ENCODE measurements at regions not wholly inside any gene's neighbourhood (a gene's known extent, or its start where the extent isn't known, plus 50 kb on each side); places are given as distances from the start of the nearest gene placed in this dataset.
A peak's percentile ranks its signal among the peaks of the same experiment; 100 is the strongest.
"Not testable (repeated sequence)": the region's sequence is repeated elsewhere in the genome, so short reads cannot be mapped to it uniquely, and the experiment has no call there.

DNA sequence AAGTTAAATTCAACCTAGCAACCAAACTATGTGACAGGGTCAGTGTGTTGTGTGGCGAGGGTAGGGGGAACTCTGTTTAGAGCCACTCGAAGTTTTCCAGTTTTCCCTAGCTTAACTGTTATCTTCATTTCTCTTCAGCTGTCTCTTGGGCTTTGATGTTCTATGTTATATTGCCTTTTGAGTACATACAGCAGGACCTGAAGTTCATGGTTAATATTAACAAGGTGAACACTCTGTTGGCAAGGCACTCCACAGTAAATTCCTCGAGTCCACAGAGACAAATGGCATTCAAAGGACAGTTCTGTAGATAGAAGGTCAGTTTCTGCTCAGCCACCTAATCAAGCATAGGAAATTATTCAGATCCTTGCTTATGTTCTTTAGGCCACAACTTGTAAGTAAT is 147.9 kb upstream of the DPH6 start:
- DNase-seq (ENCODE audit: low read depth), result no peak

DNA sequence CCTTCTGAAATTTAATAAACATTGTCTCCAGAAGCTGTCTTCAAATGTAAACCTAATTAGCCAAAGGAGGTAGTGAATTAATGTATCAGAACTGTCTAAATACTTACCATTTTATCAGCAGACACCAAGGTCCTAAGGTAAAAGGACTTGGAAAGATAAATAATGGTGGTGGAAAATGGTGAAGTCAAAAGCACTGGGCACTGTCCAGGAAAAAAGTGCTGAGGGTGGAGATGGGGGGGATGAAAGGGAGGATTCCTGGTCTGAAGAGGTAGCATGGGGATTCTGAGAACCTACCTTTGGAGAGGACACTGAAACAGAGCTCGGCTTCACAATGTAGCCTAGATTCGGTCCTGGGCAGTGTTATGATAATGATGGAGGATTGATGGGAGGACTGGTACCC is 149.0 kb upstream of the DPH6 start:
- DNase-seq (ENCODE audit: low read depth), result no peak

DNA sequence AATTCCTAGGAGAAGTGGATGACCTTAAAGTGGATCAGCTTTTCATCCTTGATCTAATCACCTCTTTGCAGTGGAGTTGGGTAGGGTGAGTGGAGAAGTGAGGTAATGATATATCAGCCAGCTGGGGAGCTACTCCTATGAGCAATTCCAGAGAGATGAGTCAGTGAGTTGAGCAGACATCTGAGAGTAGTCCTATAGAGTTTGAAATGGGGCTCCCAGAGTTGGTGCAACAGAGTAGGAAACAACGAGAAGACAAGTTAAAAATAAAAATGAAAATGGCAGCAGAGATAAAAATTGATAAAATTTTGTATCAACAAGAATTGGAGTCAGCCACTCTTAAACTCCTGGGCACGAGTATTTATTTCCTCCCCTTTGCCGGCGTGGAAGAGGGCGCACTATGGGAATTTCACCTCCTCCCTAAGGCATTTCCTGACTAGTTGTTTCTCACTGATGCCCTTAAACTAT is 150.8 kb upstream of the DPH6 start:
- DNase-seq (ENCODE audit: low read depth), result peak; percentile 90

DNA sequence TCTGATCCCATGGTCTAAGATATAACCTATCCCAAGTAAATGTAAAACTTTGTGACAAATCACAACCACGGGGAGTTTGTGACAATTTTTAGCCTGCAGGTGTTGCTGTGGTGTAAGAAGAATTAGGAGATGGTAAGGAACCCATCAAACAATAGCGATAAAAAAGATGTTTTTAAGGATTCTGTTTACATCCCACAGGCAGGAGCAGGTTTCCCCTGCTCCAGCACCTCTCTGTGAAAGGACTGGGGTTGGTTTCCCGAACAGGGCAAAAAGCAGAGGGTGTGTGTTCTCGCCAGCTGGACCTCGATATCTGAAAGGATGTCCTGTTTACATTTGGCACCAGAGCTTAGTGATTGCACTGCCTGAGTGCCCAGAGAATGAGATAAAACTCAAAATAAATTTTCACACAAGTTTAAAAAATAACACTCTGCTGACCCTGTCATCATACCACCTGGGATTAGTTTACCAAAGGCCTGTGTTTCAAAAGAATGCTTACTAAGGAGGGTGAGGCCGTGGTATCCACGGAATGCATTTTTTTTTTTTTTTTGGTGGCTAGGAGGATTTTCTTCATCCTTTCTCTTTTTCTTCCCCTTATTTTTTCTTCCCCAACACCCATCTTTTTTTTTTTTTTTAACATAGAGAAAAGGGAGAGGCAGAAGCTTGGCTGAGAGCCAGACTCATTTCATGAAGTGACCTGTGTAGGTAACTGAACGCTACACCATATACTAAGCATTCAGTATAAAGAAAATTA is 151.8 kb upstream of the DPH6 start:
- DNase-seq (ENCODE audit: low read depth), result peak; percentile 42

DNA sequence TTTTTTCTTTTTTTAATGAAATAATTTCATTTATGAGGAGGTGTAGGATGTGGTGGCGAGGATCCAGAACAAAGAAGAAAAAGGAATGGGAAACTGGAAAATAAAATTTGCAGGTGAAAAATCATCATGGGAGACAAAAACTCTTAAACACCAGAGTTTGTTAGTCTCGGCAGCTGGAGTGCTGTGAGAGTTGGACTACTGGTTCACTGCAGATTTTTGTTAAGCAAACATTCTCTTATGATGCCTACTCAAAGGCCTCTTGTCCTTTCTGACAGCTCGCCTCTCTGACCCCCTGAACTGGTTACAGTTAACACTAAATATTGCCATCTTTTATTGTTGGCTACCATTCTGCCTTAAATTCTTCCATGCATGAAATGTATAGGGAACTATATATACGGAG is 152.4 kb upstream of the DPH6 start:
- DNase-seq (ENCODE audit: low read depth), result no peak

DNA sequence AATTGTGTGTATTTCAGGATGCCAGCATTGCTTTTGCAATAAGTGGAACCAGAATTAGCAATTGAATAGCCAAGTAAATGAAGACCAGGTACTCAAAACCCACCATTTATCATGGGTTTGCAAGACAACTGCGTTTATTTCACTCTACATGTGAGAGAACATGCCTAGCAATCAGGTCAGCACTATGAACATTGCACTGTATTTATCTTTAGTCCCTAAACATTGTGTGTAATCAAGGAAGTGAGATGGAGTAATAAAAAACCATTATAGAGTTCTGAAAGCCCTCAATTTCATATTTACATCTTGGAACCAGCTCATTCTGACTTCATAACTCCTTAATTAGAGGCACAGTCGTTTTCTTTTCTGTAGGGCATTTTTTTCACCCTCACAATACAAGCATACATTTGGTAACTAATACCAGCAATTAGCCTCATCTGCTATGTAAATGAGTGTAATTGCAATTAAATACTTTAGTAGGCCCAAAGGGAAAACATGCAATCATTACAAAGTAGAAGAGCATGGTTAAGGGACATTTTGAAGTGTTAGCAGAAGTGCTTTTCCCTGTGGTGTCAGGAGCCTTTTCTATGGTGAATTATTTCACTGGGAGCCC is 153.1 kb upstream of the DPH6 start:
- no peak for DNase-seq (ENCODE audit: low read depth)

DNA sequence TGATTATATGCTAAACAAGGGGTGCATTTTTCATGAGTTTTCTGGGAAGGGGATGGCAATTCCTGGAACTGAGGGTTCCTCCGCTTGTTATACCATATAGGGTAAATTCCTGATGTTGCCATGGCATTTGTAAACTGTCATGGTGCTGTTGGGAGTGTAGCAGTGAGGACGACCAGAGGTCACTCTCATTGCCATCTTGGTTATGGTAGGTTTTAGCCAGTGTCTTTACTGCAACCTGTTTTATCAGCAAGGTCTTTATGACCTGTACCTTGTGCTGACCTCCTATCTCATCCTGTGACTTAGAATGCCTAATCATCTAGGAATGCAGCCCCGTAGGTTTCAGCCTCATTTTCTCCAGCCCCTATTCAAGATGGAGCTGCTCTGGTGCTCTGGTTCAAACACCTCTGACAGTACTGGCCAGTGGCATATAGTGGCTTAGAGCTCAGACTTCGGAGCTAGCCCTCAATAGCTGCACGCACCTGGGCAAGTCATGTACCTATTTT is 154.2 kb upstream of the DPH6 start:
- DNase-seq (ENCODE audit: low read depth), result not testable (repeated sequence)

DNA sequence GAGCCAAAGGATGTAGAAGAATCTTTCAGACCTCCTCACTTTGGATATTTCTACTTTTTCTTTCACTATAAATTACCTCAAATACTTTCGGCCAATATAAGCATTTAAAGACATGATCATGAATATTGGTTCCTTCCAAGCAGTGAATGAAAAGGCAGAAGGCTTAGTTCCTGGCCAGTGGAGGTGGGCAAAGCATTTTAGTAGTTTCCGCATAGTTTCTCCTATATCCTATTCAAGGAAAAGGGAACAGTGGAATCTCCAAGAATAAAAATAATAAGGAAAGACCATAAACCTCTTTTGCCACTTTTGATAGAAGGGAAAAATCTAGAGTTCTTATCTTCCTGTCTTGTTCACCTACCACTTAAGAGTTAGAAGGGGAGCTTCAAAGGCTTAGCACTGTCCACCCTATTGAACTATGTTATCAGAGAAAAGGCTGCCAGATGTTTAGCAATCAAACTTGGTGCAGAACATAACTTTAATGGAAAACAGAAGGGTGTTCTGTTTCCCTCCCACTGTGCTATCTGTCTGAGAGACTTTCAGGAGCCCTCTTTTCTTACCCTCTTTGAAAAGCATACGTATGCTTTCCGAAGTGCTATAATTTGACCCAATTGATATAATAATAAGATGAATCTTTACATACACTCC is 155.6 kb upstream of the DPH6 start:
- DNase-seq (ENCODE audit: low read depth), result no peak

DNA sequence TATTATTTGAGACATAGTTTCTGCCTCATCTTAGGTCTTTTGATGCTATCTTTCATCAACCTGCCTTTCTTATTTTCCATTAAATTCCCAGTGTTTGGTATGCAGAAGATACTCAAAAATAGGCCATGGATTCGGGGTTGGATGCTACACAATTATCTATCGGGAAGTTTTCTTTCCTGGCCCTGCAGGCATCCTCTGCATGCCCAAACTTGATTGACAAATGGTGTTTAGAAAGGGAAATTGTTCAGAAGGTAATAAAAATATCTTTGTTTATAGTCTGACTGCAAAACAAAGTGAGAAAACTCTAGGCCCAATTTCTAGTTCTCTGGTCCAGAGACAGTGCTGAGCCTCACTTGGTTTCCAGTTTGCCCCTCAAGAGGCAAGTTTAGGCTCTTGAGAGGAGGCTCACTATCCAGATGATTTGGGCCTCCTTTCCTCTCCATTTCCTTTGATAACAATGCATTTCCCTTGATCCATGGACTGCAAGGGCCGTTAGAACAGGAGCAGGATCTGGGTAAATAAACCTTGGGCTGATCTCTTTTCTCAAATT is 157.1 kb upstream of the DPH6 start:
- DNase-seq (ENCODE audit: low read depth), result no peak

DNA sequence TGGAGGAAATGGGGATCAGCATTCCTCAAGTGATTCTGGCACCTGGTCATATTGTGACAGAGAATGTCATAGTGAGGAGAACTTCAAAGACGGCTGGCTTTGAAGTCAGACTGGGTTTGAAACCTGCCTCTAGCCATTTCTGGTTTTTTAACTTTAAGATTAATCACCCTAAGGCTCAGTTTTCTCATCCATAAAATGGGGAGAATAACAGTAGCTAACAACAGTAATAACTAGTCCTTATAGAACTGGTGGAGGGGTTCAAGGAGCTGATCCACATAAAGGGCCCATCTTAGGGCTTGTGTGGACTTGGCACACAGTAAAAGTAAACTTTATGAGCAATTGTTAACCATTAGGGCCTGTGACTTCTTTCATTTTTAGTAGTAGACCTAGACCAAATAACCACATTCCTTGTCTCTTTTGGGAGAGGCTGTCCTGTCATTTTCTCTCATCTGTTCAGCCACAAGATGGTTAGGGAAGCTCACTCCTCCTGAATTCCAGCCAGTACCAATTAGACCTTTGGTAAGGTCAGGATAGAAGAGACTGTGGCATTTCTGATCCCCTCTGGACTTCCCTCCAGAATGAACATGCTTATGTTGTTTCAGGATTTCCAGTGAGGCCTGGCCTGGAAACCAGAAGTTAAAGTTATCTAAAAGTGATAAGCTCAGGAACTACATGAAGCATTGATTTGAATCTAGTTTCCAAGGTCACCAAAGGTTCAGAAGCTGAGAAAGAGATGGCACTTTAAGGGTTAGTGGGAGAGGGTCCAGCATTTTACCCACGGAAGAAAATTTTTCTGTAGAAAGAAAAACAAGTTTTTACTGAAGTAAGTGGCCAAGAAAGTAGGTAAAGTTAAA is 159.3 kb upstream of the DPH6 start:
- peak; percentile 23 for DNase-seq (ENCODE audit: low read depth)

DNA sequence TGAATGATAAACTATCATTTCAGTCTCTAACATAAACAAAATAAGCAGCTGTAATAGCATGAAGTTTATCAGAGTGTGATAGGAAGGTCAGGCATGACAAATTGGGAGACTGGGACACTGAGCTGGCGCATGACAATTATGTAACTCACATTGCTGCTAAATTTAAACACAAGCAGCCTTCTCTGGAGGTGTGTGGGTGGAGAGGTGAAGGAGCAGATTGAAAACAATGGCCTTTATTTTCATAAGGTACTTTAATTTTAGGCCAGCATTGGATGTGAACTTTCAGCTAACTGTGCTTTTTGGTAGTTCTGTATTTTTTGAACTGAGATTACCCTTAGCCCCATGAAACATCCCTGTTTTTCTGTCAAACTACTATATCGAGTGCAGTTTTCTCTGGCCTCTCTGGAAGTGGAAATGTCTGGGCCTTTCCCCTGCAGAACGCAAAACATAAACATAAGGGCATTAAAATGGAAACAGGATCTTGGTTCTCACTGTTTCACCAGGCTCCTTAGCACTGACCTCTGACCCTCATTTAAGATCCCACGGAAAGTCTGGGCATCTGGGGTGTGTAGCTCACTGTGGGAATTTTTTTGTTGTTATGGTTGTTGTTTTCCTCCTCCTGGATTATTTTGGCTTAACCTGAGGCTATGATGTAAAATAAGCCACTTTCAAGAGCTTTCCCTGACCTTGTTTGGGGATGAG is 160.1 kb upstream of the DPH6 start:
- DNase-seq (ENCODE audit: low read depth), result peak; percentile 50

DNA sequence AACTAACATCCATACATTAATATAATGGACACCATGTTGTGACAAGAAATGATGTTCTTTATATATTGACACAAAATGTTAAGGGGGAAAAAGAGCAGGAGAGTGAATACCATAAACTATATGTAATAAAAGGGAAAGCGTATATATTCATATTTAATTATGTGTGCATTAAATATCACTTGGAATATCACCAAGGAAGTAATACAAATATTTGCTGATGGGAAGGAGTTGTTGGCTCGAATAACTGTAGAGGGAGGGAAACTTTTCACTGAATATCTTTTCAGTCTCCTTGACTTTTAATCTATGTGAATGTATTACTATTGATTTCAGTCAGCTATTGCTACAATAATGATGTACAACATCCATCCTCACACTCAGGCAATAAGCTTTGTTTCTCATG is 167.0 kb upstream of the DPH6 start:
- DNase-seq (ENCODE audit: low read depth), result no peak

DNA sequence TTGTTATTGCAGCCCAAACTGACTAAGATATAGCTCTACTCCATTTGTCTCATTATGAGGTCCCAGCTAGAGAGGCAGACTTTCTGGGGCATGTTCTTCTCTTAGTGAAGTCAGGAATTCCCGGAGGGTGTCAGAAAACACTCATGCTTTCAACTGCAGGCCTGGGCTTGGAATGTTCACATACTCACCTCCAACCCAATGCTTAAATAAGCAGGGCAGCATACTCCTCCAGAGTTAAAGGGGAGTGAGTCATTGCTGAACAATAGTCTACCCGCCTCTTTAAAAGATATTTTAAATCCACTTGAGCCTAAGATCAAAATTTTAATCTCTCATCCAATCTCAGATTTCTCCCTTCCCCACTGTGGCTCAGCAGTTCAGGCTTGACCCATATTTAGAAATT is 167.8 kb upstream of the DPH6 start:
- DNase-seq (ENCODE audit: low read depth), result peak; percentile 52

DNA sequence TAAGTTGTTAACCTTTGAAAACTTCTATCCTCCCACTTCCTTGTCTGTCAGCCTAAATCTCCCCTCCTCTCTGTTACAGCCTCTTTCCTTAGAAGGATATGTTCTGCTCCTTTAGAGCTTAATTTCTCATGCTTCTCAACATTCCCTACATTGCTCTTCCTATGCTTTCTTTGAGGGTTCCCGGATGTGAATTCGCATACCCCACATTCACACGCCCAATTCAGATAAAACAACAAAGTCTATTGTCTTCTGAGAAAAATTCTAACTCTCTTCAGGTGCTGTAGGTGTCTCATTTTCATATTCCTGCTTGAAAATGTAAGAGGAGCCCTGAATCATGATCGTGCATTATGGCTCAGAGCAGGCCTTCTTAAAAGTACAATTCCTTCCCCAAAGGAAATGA is 171.8 kb upstream of the DPH6 start:
- DNase-seq (ENCODE audit: low read depth), result no peak

DNA sequence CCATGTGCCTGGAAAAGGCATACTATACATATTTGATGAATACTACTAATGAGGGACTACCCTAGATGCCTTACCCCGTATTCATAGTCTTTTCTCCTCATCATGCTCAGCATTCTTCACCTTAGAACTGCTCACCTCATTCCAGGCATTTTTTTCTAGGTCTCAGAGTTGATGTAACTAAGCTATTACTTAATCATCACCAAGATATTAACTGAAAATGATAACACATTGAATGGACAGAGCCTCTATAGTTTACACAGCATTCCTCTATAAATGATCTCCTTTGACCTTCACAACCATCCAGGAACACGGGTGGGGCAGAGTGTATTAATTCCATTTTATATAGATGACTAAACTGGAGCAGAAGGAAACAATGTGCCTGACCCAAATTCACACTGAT is 174.1 kb upstream of the DPH6 start:
- DNase-seq (ENCODE audit: low read depth), result no peak

DNA sequence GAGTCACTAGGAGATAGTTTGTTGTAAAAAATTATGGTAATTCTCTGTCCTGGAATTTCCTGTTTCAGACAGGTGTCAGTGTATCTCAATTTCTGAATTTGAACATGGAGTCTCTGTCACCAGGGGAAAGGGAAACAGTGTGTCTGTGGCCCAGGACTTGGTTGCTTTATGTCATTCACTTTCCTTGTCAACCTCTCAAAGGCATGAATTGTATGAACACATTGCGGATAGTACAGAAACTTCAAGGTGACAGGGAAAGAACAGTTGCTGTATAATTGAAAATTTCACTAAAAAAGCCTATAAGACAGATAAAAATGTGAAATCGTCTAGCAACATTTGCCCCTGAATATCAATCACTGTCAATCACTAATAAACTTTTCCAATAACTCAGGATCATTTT is 175.0 kb upstream of the DPH6 start:
- DNase-seq (ENCODE audit: low read depth), result no peak

DNA sequence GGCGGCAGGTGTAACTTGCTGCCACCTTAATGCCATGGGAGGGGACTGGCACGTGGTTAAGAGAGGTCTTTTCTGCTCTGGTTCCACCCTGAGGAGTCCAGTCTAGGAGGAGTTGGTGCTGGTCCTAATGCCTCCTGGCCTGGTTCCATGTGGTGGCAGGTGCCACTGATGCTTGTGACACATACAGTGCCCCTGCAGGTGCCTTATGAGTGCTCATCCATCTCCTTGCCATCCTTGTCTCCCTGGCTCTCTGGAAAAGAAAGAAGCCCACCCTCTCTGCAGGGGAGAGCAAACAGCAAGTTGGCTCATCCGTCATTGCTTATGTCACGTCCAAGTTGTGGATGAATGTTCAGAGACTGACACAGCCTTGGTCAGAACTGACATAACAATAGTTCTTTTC is 175.8 kb upstream of the DPH6 start:
- DNase-seq (ENCODE audit: low read depth), result no peak

DNA sequence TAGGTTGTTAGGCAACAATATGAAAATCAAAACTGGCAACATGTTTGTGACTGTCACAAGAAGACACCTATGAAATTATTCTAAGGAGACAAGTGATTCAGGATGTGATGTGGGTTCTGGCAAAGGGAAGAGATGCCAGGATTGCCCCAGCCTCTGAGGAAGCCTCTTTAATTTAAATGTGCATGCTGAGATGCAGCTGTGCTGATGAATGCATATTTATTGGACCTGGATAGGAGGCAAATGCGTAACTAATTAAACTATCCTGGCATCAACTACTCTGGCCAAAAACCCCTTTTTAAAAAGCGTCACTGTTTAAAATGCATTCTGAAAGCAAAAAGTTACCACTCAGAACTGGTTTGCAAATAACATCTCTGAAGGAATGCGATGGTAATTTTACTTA is 176.5 kb upstream of the DPH6 start:
- DNase-seq (ENCODE audit: low read depth), result no peak

DNA sequence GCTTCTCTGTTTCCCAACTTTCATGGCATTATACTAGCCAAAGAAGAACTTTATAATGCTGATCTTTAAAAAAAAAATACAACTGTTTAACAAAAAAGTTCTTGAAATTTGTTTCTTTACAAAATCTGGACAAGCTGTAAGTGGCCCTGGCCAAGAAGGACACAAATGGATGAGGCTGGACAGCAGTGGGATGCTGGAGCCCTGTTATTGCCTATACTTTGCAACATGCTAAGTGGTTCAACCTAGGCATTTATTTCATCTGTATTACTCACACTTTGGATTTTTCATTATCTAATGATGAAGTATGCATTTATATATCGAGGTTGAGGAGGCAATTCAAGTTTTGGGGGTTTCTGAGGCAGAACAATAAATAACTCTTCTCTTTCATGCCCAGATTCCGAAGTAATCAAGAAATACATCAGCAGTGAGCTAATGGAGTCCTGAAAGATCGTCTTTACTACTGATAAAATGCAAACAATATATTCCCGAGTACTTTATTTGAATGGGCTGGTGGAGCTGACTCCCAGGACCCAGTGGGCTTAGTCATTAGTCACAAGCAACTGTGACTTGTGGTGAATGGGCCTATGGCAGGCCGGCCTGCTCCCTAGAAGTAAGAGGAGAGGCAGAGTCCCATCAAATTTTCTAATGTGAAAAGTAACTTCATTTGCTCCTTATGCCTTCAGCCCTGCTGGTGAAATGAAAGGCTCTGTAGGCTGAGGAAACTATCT is 177.3 kb upstream of the DPH6 start:
- no peak for DNase-seq (ENCODE audit: low read depth)

DNA sequence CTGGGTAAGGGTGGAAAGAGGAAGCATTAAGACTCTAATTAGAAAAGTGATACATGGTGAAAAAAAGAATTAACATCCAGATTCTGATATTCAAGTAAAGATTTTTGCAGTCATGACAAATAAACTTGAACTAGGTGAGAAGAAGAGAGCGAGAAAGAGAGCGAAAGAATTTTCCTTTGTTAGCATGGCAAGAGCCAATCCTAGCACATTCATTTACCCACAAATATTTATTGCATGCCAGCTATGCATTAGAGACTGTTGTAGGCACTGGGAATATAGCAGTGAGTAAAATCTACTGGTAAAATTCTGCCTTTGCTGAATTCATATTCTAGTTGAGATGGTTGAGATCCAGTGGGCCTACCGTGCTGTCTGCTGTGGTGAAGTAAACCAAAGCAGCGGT is 177.9 kb upstream of the DPH6 start:
- no peak for DNase-seq (ENCODE audit: low read depth)
